DND-41 (cell line): ENCODE measurements at regions not wholly inside any gene's neighbourhood (a gene's known extent, or its start where the extent isn't known, plus 50 kb on each side); places are given as distances from the start of the nearest gene placed in this dataset.

Source experiments
- CTCF ChIP-seq: IDR thresholded peaks from 2 replicates; pipeline ENCODE4 v1.5.1; 2012; ENCODE audit warnings: borderline replicate concordance, low read length, moderate library complexity, mild to moderate bottlenecking; ENCODE audit not compliant: poor library complexity, severe bottlenecking; ENCODE audit errors: extremely low read depth
- EZH2 ChIP-seq: IDR thresholded peaks from 3 replicates; pipeline ENCODE4 v1.6.1; 2012; ENCODE audit warnings: borderline replicate concordance, low read depth, mild to moderate bottlenecking, moderate library complexity, low read length, inconsistent platforms; ENCODE audit not compliant: severe bottlenecking

GRCh38 chr3:75305901-75306300 lies 358.2 kb upstream of the FRG2C start:
- TF ChIP-seq CTCF (no peak), EZH2 (no peak)
